Suprapubic skin (tissue), 3 donors: ENCODE measurements at regions not wholly inside any gene's neighbourhood (a gene's known extent, or its start where the extent isn't known, plus 50 kb on each side); places are given as distances from the start of the nearest gene placed in this dataset.

Experiments
- EP300 ChIP-seq: sonication (generic); formaldehyde crosslinking; IDR thresholded peaks from one replicate; pipeline ENCODE4 v1.6.1; 2017; ENCODE audit warnings: antibody characterized with exemption
- POLR2A ChIP-seq, 2 donors: fragments of 450-650 bp; IDR thresholded peaks; one replicate each; pipeline ENCODE4 v1.6.1; 2017; ENCODE audit warnings: antibody characterized with exemption in 2 of 2, mild to moderate bottlenecking in 2 of 2, moderate library complexity in 2 of 2
- TF ChIP-seq, protein P1 (sequence below), 2 donors: fragments of 200-600 bp in 1 of 2; fragments of 450-650 bp in 1 of 2; sonication (generic) in 1 of 2; IDR thresholded peaks; one replicate each; pipeline ENCODE4 v1.5.1; 2016 to 2019; ENCODE audit warnings: antibody characterized with exemption in 2 of 2, mild to moderate bottlenecking in 1 of 2, moderate library complexity in 1 of 2

DNA sequence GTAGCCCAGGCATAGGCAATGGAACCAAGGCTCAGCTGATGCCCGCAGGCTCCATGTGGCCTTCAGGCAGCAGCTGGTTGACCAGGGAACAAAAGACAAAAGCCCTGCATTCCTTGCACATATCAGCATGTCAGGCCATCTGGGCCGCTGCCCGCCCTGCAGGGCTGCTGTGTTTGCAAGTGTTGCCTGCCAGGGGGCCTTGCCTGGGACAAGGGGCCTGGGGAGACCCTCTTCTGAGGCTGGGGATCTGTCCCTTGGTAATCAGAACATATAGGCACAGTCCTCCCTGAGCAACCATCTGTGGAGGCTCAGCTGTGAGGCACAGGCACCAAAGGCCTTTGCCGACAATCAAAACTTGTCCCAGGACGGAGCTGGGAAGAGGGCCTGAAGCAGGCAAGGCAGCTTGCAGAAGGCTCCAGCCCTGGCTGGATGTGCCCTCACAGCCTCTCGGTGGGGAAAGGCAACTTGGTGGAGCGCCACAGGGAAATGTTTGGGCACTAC, 138.2 kb downstream of the TPRA1 start:
- TF ChIP-seq, protein P1, sequence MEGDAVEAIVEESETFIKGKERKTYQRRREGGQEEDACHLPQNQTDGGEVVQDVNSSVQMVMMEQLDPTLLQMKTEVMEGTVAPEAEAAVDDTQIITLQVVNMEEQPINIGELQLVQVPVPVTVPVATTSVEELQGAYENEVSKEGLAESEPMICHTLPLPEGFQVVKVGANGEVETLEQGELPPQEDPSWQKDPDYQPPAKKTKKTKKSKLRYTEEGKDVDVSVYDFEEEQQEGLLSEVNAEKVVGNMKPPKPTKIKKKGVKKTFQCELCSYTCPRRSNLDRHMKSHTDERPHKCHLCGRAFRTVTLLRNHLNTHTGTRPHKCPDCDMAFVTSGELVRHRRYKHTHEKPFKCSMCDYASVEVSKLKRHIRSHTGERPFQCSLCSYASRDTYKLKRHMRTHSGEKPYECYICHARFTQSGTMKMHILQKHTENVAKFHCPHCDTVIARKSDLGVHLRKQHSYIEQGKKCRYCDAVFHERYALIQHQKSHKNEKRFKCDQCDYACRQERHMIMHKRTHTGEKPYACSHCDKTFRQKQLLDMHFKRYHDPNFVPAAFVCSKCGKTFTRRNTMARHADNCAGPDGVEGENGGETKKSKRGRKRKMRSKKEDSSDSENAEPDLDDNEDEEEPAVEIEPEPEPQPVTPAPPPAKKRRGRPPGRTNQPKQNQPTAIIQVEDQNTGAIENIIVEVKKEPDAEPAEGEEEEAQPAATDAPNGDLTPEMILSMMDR (IDR thresholded peaks at IDR 0.05), result no peak
- TF ChIP-seq EP300, result no peak
- no peak for TF ChIP-seq POLR2A (IDR thresholded peaks at IDR 0.05)
